ENCODE measurements at regions not wholly inside any gene's neighbourhood (a gene's known extent, or its start where the extent isn't known, plus 50 kb on each side); places are given as distances from the start of the nearest gene placed in this dataset.

- TF ChIP-seq EP300 (IDR thresholded peaks at IDR 0.05) (no peak), CTCF (IDR thresholded peaks at IDR 0.05) (no peak), POLR2A (IDR thresholded peaks at IDR 0.05) (no peak), POLR2AphosphoS5 (IDR thresholded peaks at IDR 0.05) (no peak)
Measured at GRCh38 chr2:167860082-167860481, 387.3 kb downstream of the STK39 start.
